GM20431 (cell line): ENCODE measurements at regions not wholly inside any gene's neighbourhood (a gene's known extent, or its start where the extent isn't known, plus 50 kb on each side); places are given as distances from the start of the nearest gene placed in this dataset.
"Not testable (repeated sequence)": the region's sequence is repeated elsewhere in the genome, so short reads cannot be mapped to it uniquely, and the experiment has no call there.

Experiments used
- in situ Hi-C: fragments of 300-500 bp; cut with MseI, MboI; formaldehyde crosslinking; loops from one replicate; pipeline ENCODE4 v1.15.0; 2020; ENCODE audit warnings: low sequenced_read_pairs; ENCODE audit not compliant: unreplicated experiment

GRCh38 chr12:83573671-83574070 lies 887.0 kb downstream of the TMTC2 start:
- in situ Hi-C loops: no loop called here

- in situ Hi-C loops: no loop called here
Measured at GRCh38 chr12:83559650-83560049, 872.9 kb downstream of the TMTC2 start.

DNA sequence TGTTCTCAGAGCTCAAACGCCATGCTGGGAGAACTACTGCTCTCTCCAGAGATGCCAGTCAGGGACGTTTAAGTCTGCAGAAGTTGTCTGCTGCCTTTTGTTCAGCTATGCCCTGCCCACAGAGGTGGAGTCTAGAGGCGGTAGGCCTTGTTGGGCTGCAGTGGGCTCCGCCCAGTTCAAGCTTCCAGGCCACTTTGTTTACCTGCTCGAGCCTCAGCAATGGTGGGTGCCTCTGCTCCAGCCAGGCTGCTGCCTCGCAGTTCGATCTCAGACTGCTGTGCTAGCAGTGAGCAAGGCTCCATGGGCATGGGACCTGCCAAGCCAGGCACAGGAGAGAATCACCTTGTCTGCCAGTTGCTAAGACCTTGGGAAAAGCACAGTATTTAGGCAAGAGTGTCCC lies 869.3 kb downstream of the TMTC2 start:
- in situ Hi-C loops: not testable (repeated sequence)

DNA sequence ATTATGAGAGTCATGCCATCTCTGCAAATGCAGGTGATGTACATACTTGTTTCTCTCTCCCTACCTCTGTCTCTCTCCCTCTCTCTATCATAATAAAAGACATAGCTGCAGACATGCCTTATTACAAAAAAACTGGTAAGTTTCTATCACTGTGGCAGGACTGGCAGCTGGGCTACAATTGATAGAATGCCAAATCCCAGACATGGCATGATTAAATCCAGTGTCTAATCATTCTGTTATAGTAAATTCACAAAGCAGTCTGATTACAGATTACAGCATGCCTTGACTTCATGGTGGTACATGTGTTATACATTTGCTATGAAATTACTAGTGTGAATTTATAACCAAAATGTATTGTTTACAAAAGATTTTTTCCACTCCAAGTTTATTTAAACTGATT lies 854.7 kb downstream of the TMTC2 start:
- in situ Hi-C loops: no loop called here

DNA sequence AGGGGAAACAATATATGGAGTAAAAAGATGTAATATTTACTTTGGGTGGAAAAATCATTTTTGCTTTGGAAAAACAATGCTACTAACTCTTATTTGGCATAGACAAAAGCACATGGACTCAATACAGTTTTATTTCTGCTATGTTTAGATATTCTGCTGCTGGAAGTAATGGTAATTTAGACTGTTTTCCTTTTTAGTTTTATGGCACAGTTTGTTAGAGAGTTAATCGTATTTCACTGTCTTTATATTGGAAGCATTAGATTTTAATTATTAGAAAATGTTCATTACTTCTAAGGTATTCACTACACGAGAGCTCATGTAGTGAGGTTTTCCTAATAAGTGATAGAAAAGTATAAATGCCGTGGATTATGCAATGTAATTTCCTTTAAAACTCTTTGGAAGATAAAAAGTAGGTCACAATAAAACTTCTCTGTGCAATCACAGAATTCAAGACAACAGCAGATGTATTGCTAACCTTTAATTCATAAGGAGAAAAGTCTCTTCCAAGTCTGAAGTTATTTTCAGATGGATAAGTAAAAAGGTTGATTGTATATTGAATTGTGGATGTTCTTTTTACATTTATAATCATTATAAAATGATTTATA lies 851.8 kb downstream of the TMTC2 start:
- in situ Hi-C loops: no loop called here

DNA sequence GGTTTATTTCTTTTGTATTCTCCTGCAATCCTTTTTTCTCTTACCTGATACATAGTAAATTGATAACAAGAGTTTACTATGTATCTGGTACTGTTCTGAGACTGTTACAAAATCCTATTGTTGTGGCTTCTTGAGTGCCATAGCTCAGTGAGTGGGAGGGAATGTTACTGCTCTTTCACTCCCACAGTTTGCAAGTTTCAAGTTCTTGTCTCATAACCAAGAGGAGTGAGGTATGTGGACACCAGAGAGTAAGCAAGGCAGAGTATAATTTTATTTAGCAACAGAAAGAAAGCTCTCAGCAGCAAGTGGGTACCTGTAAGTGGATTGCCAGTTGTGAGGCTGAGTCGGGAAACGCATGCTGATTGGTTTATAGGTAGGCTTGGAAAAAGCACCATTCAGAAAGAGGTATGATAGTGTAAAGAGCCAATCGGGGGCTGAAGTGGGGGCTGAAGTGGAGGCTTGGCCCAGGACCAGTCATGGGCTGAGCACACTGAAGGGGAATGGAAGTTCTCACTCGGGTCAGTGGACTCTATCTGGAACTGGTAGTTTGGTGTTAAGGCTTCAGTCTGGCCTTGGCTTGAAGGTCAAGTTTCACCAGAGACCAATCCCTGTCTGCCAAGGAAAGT lies 850.8 kb downstream of the TMTC2 start:
- in situ Hi-C loops: no loop called here

DNA sequence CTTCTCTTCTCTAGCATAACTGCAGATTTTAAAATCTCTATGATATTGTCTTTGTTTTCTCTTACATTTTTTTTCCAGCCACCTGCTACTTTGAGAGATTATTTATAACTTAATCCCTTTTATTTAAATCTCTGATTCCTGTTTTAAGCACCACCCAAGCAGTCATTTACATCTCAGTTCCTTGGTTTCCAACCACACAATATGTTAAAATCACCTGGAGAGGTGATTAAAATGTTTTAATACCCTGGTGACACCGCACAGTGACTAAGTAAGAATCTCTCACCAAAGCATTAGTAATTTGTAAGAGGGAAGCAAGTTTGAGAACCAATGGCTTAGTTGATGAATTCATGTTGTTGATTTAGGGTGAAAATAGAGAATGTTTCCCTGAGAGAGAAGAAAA lies 849.8 kb downstream of the TMTC2 start:
- in situ Hi-C loops: no loop called here

DNA sequence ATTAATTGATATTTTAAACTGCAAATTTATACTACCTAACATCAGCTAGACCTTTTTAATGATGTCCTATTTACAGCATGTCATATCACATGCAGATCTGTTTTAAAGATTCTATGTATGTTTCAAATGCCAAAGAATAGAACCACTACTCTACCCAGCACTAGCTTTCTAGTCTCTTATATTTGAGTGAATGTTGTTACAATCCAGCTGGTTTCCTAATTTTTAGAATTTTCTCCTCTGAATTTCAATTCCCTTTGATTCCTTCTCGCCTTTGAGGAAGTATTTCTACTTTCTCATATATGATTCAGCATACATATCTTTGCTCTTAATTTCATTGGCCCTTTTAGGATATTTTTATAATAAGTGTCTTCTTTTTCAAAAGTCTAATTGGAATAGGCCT lies 841.9 kb downstream of the TMTC2 start:
- in situ Hi-C loops: no loop called here

DNA sequence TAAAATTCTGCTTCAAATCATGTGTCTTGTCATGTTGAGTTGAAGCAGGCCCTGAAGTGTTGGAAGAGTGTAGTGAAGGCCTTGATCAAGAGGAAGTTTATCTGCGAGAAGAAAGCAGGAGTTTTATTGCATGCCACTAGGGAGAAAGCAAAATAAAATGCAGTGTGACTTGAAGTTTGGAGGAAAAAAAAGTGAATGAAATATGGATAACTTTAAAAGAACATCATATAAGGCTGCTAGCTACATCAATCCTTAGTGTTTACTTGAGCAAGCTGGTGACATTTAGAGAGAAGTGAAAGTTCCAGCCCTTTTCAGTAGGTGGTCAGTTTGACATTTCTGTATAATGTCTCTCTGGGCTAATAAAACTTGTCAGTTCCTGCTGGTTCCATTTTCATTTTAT lies 841.1 kb downstream of the TMTC2 start:
- in situ Hi-C loops: no loop called here

DNA sequence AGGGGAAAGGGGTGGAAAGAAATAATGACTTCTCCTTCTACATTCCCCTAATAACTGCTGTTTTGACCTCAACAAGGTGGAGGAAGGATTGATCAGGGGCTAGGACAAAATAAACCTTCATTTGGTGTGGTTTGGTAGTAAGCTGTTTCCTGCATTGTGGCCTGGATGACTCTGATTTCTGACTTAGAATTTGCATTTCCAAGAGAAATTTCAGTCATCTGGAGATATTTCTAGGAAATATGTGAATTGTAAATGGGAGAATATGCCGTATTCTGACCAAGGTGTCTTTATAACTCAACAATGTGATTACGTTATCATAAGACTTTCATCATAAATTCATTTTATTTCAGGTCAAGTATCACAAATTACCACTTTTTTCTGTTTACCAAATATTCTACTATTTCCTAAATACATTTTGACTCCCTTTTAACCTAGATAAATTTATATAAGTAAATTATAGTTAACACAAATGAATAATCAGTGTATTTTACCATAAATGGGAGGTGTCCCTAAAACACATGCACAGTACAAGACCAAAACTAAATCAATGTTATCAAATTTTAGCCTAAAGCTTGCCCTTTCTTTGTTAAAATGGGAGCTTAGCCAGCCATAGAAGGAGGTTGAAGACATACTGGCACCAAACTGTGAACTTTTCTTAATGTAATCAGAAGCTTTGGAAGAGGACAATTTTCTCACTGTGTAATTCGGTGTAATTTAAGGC lies 828.8 kb downstream of the TMTC2 start:
- in situ Hi-C loops: no loop called here

GRCh38 chr12:83514372-83514771 lies 827.7 kb downstream of the TMTC2 start:
- in situ Hi-C loops: no loop called here

DNA sequence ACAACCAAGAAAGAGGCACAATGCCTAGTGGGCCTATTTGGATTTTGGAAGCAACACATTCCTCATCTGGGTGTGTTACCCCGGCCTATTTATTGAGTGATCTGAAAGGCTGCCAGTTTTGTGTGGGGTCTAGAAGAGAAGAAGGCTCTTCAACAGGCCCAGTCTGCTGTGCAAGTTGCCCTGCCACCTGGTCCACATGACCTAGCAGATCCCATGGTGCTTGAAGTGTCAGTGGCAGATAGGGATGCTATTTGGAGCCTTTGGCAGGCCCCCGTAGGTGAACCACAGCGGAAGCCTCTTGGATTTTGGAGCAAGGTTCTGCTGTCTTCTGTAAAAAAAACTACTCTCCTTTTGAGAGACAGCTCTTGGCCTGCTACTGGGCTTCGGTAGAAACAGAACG lies 820.1 kb downstream of the TMTC2 start:
- in situ Hi-C loops: no loop called here

DNA sequence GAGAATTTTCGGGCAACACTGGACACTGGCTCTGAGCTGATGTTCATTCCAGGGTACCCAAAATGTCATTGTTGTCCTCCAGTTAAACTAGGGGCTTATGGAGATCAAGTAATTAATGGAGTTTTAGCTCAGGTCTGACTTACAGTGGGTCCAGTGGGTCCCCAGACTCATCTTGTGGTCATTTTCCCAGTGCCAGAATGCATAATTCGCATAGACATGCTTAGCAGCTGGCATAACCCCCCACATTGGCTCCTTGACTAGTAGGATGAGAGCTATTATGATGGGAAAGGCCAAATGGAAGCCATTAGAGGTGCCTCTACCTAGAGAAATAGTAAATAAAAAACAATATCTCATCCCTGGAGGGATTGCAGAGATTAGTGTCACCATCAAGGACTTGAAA lies 818.9 kb downstream of the TMTC2 start:
- in situ Hi-C loops: no loop called here

DNA sequence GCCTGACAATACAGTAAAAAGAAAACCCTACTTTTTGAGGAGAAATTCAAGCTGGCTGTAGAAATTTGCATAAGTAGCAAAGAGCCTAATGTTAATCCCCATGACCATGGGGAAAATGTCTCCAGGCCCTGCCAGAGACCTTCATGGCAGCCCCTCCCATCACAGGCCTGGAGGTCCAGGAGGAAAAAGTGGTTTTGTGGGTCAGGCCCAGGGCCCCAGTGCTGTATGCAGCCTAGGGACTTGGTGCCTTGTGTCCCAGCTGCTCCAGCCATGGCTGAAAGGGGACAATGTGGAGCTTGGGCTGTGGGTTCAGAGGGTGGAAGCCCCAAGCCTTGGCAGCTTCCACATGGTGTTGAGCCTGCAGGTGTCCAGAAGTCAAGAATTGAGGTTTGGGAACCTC lies 813.2 kb downstream of the TMTC2 start:
- in situ Hi-C loops: not testable (repeated sequence)

DNA sequence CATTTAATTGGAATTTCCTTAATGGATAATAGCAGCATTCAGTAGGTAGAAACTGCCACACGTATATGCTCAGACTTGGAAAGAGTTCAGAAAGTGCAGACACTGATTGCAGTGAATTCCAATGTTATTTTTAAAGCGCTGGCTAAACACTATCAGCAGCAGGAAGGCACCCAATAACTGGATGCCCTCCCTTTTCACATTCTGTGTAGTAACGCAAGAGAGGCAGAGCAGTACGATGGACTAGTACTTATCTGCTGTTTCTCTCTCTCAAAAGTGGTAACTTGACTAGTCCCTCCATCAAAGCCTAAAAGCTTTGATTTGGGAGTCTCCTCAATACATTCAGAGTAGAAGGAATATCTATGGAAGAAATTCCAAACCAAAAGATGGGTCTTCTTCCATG lies 791.0 kb downstream of the TMTC2 start:
- in situ Hi-C loops: no loop called here

DNA sequence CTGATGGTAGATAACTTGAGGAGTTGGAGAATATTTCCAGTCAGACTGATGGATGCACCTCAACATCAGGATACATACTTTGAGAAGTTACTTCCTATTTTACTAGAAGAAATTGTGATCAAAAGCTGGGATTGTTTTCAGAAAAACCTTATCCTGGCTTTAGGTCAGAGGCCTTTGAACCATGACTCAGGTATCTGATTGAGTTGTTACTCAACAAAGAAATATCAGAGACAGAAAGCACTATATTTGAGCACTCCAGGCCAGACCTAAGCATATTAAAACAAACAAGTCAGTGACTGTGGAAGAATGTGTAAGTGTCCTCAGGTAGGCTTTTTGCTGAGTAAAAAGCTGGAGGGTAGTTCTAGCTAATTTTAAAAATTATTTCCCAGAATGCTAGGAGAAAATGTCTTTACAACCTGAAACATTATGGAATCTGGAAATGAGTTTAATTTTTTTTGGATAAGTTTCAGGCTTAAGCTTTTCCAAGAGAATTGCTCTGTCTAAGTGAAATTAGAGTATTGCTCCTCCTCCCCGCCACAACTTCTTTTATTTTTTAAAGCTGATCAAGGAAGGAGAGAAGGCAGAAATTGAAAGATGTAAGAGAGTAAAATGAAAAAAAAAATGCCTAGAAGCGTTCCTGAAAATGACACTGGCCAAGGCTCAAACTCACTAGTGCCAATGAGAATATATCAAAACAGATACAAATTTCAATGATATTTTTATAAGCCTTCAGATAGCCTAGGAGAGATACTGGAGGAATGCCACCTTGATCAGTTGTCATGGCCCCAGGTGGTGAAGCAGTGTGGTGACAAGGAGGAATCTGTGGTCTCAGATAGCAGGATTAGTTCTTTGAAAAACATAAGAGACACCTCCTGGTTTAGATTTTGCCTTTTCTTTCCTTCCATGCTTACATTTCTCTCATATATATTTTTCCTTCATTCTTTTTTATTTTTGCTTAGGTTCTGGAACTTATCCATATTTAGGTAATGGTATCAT lies 790.3 kb downstream of the TMTC2 start:
- in situ Hi-C loops: no loop called here

DNA sequence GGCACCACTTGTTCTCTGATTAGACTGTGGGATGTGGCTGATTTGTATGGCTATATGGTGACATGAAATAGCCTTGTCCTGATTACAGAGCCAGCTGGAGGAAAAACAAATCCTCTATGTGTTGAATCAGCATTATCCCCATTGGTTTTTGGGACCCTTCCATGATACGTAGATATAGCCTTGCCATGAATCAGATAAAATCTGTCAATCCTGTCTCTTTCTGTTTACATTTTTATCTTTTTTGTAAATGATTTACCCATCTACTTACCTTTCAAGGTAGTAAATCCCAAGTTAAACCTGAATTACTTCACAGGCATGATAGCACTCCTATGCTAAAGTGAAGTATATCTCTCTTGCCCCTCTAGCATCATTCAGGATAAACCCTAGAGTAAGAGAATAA lies 789.3 kb downstream of the TMTC2 start:
- in situ Hi-C loops: no loop called here

GRCh38 chr12:83474369-83474768 lies 787.7 kb downstream of the TMTC2 start:
- in situ Hi-C loops: no loop called here

GRCh38 chr12:83473408-83474095 lies 786.8 kb downstream of the TMTC2 start:
- in situ Hi-C loops: no loop called here

GRCh38 chr12:83472772-83473171 lies 786.1 kb downstream of the TMTC2 start:
- in situ Hi-C loops: no loop called here
